HG03469 (cell line): ENCODE measurements at regions not wholly inside any gene's neighbourhood (a gene's known extent, or its start where the extent isn't known, plus 50 kb on each side); places are given as distances from the start of the nearest gene placed in this dataset.

ENCODE experiments used
- ATAC-seq: cut with Tn5 transposase; IDR thresholded peaks from one replicate; pipeline ENCODE4 v1.9.1; 2021; ENCODE audit warnings: mild to moderate bottlenecking, moderate library complexity, moderate number of reproducible peaks; ENCODE audit not compliant: unreplicated experiment

GRCh38 chr12:124517260-124518050 lies 50.0 kb downstream of the NCOR2 start:
- no peak for ATAC-seq

GRCh38 chr12:124516850-124517249 lies 50.6 kb downstream of the NCOR2 start:
- no peak for ATAC-seq

GRCh38 chr12:124515981-124516380 lies 51.4 kb downstream of the NCOR2 start:
- ATAC-seq = no peak

GRCh38 chr12:124514996-124515932 lies 52.1 kb downstream of the NCOR2 start:
- no peak for ATAC-seq

GRCh38 chr12:124514145-124514995 lies 53.0 kb downstream of the NCOR2 start:
- no peak for ATAC-seq

- ATAC-seq = no peak
Observed at GRCh38 chr12:124513297-124513867, 54.0 kb downstream of the NCOR2 start.

- ATAC-seq = no peak
Observed at GRCh38 chr12:124512667-124513296, 54.6 kb downstream of the NCOR2 start.

- ATAC-seq = no peak
Observed at GRCh38 chr12:124511259-124511985, 56.0 kb downstream of the NCOR2 start.

GRCh38 chr12:124510301-124510970 lies 57.0 kb downstream of the NCOR2 start:
- ATAC-seq = no peak

GRCh38 chr12:124509676-124510300 lies 57.6 kb downstream of the NCOR2 start:
- no peak for ATAC-seq

- ATAC-seq = no peak
Observed at GRCh38 chr12:124509300-124509675, 58.1 kb downstream of the NCOR2 start.

GRCh38 chr12:124508381-124509079 lies 58.9 kb downstream of the NCOR2 start:
- ATAC-seq = no peak

- no peak for ATAC-seq
Observed at GRCh38 chr12:124507188-124508109, 60.0 kb downstream of the NCOR2 start.

- no peak for ATAC-seq
Observed at GRCh38 chr12:124506832-124507153, 60.6 kb downstream of the NCOR2 start.

GRCh38 chr12:124506145-124506831 lies 61.1 kb downstream of the NCOR2 start:
- no peak for ATAC-seq
